ENCODE measurements at regions not wholly inside any gene's neighbourhood (a gene's known extent, or its start where the extent isn't known, plus 50 kb on each side); places are given as distances from the start of the nearest gene placed in this dataset.

DNA sequence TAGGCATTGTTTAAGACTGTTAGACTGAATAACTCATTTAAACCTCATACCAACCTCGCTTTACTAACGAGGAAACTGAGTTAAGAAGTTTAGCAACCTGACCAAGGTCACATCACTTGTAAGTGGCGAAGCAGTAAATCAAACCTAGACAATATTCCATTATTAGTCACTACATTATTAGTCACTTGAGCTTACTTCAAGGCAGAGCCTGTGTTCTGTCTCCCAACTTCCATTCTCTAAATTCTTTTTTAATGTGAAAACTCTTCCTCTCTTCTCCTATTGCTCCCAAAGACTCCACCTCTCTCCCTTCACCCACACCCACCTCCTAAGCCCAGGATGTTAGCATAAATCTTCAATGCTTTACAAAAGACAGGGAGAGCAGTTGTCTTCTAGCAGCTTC is 156.5 kb downstream of the ARL6IP6 start:
- Histone ChIP-seq H3K36me3 (ENCODE audit: insufficient read depth, low read length) (no peaks in the 10 kb centered on the region), H3K27me3 (ENCODE audit: insufficient read depth, low read length) (no peaks in the 10 kb centered on the region), H3K9me3 (ENCODE audit: insufficient read depth, low read depth, low read length) (no peaks in the 10 kb centered on the region), H3K4me3 (ENCODE audit: low read length) (no peak overlapping the region), H3K9ac (ENCODE audit: low read depth, low read length) (no peak overlapping the region), H3K27ac (ENCODE audit: low read depth, low read length) (no peak overlapping the region), H3K4me1 (ENCODE audit: insufficient read depth, low read length) (no peaks in the 10 kb centered on the region)
- WGBS: 90% methylated on average over 3 of the region's 3 CpGs

GRCh38 chr2:152870239-152870638 is 151.8 kb downstream of the ARL6IP6 start:
- 95% methylated on average over 4 of the region's 4 CpGs for WGBS
- Histone ChIP-seq H3K27me3 (ENCODE audit: insufficient read depth, low read length) (no peaks in the 10 kb centered on the region), H3K4me1 (ENCODE audit: insufficient read depth, low read length) (no peaks in the 10 kb centered on the region), H3K4me3 (ENCODE audit: low read length) (no peak overlapping the region), H3K9ac (ENCODE audit: low read depth, low read length) (no peak overlapping the region), H3K27ac (ENCODE audit: low read depth, low read length) (no peak overlapping the region), H3K9me3 (ENCODE audit: insufficient read depth, low read depth, low read length) (no peaks in the 10 kb centered on the region), H3K36me3 (ENCODE audit: insufficient read depth, low read length) (no peaks in the 10 kb centered on the region)

DNA sequence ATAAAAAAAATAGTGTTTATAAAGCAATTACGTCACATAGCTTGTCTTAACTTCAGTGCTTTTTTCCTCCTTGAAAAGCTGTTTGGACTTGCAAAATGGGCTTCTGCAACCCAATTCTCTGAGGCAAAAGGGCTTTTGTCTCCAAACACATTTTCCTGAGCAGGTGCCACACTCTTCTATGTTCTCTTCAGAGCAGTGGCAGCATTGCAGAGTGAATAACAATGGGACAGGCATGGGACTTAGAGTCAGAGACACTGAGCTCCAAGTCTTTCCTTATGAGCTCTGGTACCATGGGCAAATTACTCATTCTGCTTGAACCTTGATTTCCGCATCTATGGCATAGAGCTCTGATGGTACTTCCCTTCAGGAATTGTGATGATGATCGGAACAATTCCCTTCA is 149.0 kb downstream of the ARL6IP6 start:
- H3K9ac ChIP-seq (ENCODE audit: low read depth, low read length): no peak overlapping the region

GRCh38 chr2:152864601-152865149 is 146.3 kb downstream of the ARL6IP6 start:
- no peaks in the 10 kb centered on the region for H3K27me3 ChIP-seq (ENCODE audit: insufficient read depth, low read length)
- no peak overlapping the region for H3K4me3 ChIP-seq (ENCODE audit: low read length)
- 82% methylated on average over 5 of the region's 5 CpGs for WGBS
- H3K27ac ChIP-seq (ENCODE audit: low read depth, low read length): no peak overlapping the region
- no peaks in the 10 kb centered on the region for H3K36me3 ChIP-seq (ENCODE audit: insufficient read depth, low read length)
- no peaks in the 10 kb centered on the region for H3K4me1 ChIP-seq (ENCODE audit: insufficient read depth, low read length)
- no peak overlapping the region for H3K9ac ChIP-seq (ENCODE audit: low read depth, low read length)
- peaks cover 29% of the 10 kb centered on the region for H3K9me3 ChIP-seq (ENCODE audit: insufficient read depth, low read depth, low read length)

More for the DNA sequence above, 149.0 kb downstream of the ARL6IP6 start:
- no peak overlapping the region for H3K27ac ChIP-seq (ENCODE audit: low read depth, low read length)
- no peaks in the 10 kb centered on the region for H3K36me3 ChIP-seq (ENCODE audit: insufficient read depth, low read length)
- H3K27me3 ChIP-seq (ENCODE audit: insufficient read depth, low read length): no peaks in the 10 kb centered on the region
- H3K9me3 ChIP-seq (ENCODE audit: insufficient read depth, low read depth, low read length): peaks cover 18% of the 10 kb centered on the region
- H3K4me1 ChIP-seq (ENCODE audit: insufficient read depth, low read length): no peaks in the 10 kb centered on the region
- WGBS: 76% methylated on average over 3 of the region's 3 CpGs
- no peak overlapping the region for H3K4me3 ChIP-seq (ENCODE audit: low read length)

DNA sequence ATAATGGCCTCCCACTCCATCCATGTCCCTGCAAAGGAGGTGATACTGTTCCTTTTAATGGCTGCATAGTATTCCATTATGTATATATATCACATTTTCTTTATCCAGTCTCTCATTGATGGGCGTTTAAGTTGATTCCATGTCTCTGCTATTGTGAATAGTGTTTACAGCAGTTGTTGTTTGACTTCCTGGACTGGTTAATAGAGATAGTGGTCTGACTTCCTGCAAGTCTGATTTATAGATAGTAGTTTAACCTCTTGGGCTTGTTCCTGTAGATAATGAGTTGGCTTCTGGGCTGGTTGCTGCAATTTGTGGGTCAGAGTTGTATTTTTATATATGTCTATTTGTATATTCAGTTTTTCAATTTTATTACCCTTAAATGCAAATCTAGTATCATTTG is 145.4 kb downstream of the ARL6IP6 start:
- no peak overlapping the region for H3K27ac ChIP-seq (ENCODE audit: low read depth, low read length)
- no peak overlapping the region for H3K9ac ChIP-seq (ENCODE audit: low read depth, low read length)
- no peaks in the 10 kb centered on the region for H3K4me1 ChIP-seq (ENCODE audit: insufficient read depth, low read length)
- peaks cover 29% of the 10 kb centered on the region for H3K9me3 ChIP-seq (ENCODE audit: insufficient read depth, low read depth, low read length)
- no peaks in the 10 kb centered on the region for H3K36me3 ChIP-seq (ENCODE audit: insufficient read depth, low read length)
- WGBS: 83% methylated on average over 1 of the region's 1 CpG
- H3K27me3 ChIP-seq (ENCODE audit: insufficient read depth, low read length): no peaks in the 10 kb centered on the region
- no peak overlapping the region for H3K4me3 ChIP-seq (ENCODE audit: low read length)

- no peak overlapping the region for H3K9ac ChIP-seq (ENCODE audit: low read depth, low read length)
- 81% methylated on average over 4 of the region's 6 CpGs for WGBS
- no peaks in the 10 kb centered on the region for H3K36me3 ChIP-seq (ENCODE audit: insufficient read depth, low read length)
- H3K27me3 ChIP-seq (ENCODE audit: insufficient read depth, low read length): no peaks in the 10 kb centered on the region
- peaks cover 29% of the 10 kb centered on the region for H3K9me3 ChIP-seq (ENCODE audit: insufficient read depth, low read depth, low read length)
- no peak overlapping the region for H3K4me3 ChIP-seq (ENCODE audit: low read length)
- no peak overlapping the region for H3K27ac ChIP-seq (ENCODE audit: low read depth, low read length)
- no peaks in the 10 kb centered on the region for H3K4me1 ChIP-seq (ENCODE audit: insufficient read depth, low read length)
These were observed 143.0 kb downstream of the ARL6IP6 start for GRCh38 chr2:152861349-152861942.

- Histone ChIP-seq H3K36me3 (ENCODE audit: insufficient read depth, low read length) (no peaks in the 10 kb centered on the region), H3K4me3 (ENCODE audit: low read length) (no peak overlapping the region), H3K4me1 (ENCODE audit: insufficient read depth, low read length) (no peaks in the 10 kb centered on the region), H3K9ac (ENCODE audit: low read depth, low read length) (no peak overlapping the region), H3K27ac (ENCODE audit: low read depth, low read length) (no peak overlapping the region), H3K27me3 (ENCODE audit: insufficient read depth, low read length) (no peaks in the 10 kb centered on the region), H3K9me3 (ENCODE audit: insufficient read depth, low read depth, low read length) (peaks cover 23% of the 10 kb centered on the region)
- WGBS: 79% methylated on average over 3 of the region's 3 CpGs
These were observed 140.3 kb downstream of the ARL6IP6 start for GRCh38 chr2:152858594-152859265.

- Histone ChIP-seq H3K36me3 (ENCODE audit: insufficient read depth, low read length) (no peaks in the 10 kb centered on the region), H3K9ac (ENCODE audit: low read depth, low read length) (no peak overlapping the region), H3K9me3 (ENCODE audit: insufficient read depth, low read depth, low read length) (no peaks in the 10 kb centered on the region), H3K27ac (ENCODE audit: low read depth, low read length) (no peak overlapping the region), H3K4me3 (ENCODE audit: low read length) (no peak overlapping the region), H3K27me3 (ENCODE audit: insufficient read depth, low read length) (no peaks in the 10 kb centered on the region), H3K4me1 (ENCODE audit: insufficient read depth, low read length) (no peaks in the 10 kb centered on the region)
- 96% methylated on average over 6 of the region's 7 CpGs for WGBS
These were observed 128.5 kb downstream of the ARL6IP6 start for GRCh38 chr2:152846697-152847470.

DNA sequence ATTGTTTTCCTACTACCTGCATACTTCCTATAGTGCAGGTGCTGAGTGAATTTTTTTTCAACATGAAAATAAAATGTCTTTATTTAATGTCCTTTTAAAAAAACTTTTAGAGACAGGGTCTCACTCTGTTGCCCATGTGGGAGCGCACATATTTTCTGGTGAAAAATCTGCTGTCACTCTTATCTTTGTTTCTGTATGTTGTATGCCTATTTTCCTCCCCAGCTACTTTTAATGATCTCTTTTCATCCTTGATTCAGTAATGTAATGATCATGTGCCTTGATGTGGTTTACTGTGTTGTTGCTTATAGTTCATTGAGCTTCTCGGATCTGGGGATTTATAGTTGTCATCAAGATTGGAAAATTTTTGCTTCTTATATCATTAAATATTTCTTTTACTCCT is 117.3 kb downstream of the ARL6IP6 start:
- Histone ChIP-seq H3K4me3 (ENCODE audit: low read length) (no peak overlapping the region), H3K36me3 (ENCODE audit: insufficient read depth, low read length) (no peaks in the 10 kb centered on the region), H3K4me1 (ENCODE audit: insufficient read depth, low read length) (no peaks in the 10 kb centered on the region), H3K9ac (ENCODE audit: low read depth, low read length) (no peak overlapping the region), H3K9me3 (ENCODE audit: insufficient read depth, low read depth, low read length) (no peaks in the 10 kb centered on the region), H3K27me3 (ENCODE audit: insufficient read depth, low read length) (no peaks in the 10 kb centered on the region), H3K27ac (ENCODE audit: low read depth, low read length) (no peak overlapping the region)
- WGBS: 100% methylated on average over 1 of the region's 2 CpGs

DNA sequence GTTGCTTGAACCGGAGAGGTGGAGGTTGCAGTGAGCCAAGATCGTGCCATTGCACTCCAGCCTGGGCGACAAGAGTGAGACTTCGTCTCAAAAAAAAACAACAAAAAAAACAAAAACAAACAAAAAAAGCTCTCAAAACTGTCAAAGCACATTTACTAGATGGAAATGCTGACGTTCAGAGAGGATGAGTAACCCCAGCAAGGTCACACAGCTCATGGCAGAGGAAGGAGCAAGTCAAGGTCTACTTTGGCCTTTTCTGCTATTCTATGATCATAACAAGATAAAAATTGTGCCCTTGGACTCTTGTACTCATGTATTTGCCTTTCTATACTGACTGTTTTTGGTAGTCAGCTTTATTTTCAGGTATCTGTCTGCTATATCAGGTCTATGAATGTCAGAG is 109.5 kb downstream of the ARL6IP6 start:
- 97% methylated on average over 5 of the region's 5 CpGs for WGBS
- no peak overlapping the region for H3K27ac ChIP-seq (ENCODE audit: low read depth, low read length)
- no peaks in the 10 kb centered on the region for H3K36me3 ChIP-seq (ENCODE audit: insufficient read depth, low read length)
- peaks cover 4% of the 10 kb centered on the region; the same call in 1 of the 2 replicates for H3K4me1 ChIP-seq (ENCODE audit: insufficient read depth, low read length)
- no peaks in the 10 kb centered on the region for H3K27me3 ChIP-seq (ENCODE audit: insufficient read depth, low read length)
- no peak overlapping the region for H3K4me3 ChIP-seq (ENCODE audit: low read length)
- no peak overlapping the region for H3K9ac ChIP-seq (ENCODE audit: low read depth, low read length)
- H3K9me3 ChIP-seq (ENCODE audit: insufficient read depth, low read depth, low read length): no peaks in the 10 kb centered on the region

GRCh38 chr2:152826581-152827279 is 108.3 kb downstream of the ARL6IP6 start:
- no peak overlapping the region for H3K9ac ChIP-seq (ENCODE audit: low read depth, low read length)
- no peaks in the 10 kb centered on the region for H3K36me3 ChIP-seq (ENCODE audit: insufficient read depth, low read length)
- no peaks in the 10 kb centered on the region for H3K9me3 ChIP-seq (ENCODE audit: insufficient read depth, low read depth, low read length)
- peaks cover 4% of the 10 kb centered on the region; the same call in 1 of the 2 replicates for H3K4me1 ChIP-seq (ENCODE audit: insufficient read depth, low read length)
- WGBS: 87% methylated on average over 3 of the region's 3 CpGs
- no peaks in the 10 kb centered on the region for H3K27me3 ChIP-seq (ENCODE audit: insufficient read depth, low read length)
- no peak overlapping the region for H3K4me3 ChIP-seq (ENCODE audit: low read length)
- no peak overlapping the region for H3K27ac ChIP-seq (ENCODE audit: low read depth, low read length)

All from HUES64 (cell line).